Activated T-helper 17 cell treated with anti-CD3 and anti-CD28 coated beads, Interleukin-2, amount 50 U/mL, for 72 hours (primary cell): ENCODE measurements at regions not wholly inside any gene's neighbourhood (a gene's known extent, or its start where the extent isn't known, plus 50 kb on each side); places are given as distances from the start of the nearest gene placed in this dataset.

Experiments
- ATAC-seq: fragments of 150-1000 bp; cut with Tn5 transposase; replicated peaks from 2 replicates; pipeline ENCODE4 v1.10.0; 2021; ENCODE audit warnings: mild to moderate bottlenecking, moderate library complexity
- H3K27ac Mint-ChIP-seq: one replicate; pipeline ENCODE4 v1.8.0; 2022; ENCODE audit warnings: mixed read lengths
- H3K27me3 Mint-ChIP-seq: one replicate; pipeline ENCODE4 v1.8.0; 2022; ENCODE audit warnings: mixed read lengths
- H3K36me3 Mint-ChIP-seq: one replicate; pipeline ENCODE4 v1.8.0; 2022; ENCODE audit warnings: low read depth, mild to moderate bottlenecking, mixed read lengths
- H3K4me1 Mint-ChIP-seq: one replicate; pipeline ENCODE4 v1.8.0; 2022; ENCODE audit warnings: mixed read lengths
- H3K4me3 Mint-ChIP-seq: one replicate; pipeline ENCODE4 v1.8.0; 2022; ENCODE audit warnings: mild to moderate bottlenecking, mixed read lengths
- H3K9me3 Mint-ChIP-seq: one replicate; pipeline ENCODE4 v1.8.0; 2022; ENCODE audit warnings: mixed read lengths

GRCh38 chr12:39044754-39045153 is 139.4 kb upstream of the CPNE8 start:
- H3K4me3 Mint-ChIP-seq, result no peak overlapping the region
- H3K36me3 Mint-ChIP-seq, result no peaks in the 10 kb centered on the region
- no peak for ATAC-seq
- H3K27ac Mint-ChIP-seq, result no peak overlapping the region
- no peaks in the 10 kb centered on the region for H3K9me3 Mint-ChIP-seq
- H3K4me1 Mint-ChIP-seq, result no peaks in the 10 kb centered on the region
- H3K27me3 Mint-ChIP-seq, result peaks cover 5% of the 10 kb centered on the region

DNA sequence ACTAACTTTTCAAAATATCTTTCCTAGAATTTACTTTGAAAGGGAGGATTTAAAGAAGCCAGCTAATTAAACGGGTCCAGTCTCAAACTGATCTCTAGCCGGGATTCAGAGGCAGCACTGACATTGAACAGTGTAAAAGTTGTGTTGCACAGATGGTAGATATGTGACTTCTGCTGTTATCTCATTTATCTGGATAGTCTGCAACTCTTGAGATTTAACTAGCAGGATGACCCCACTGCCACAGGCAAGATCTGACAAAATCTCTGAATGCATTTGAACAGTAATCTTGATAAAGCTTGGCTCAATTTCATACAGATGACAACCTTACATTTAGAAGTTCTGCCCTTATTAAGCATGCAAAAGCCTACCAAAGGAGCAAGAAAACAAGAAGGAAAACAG is 138.0 kb upstream of the CPNE8 start:
- Mint-ChIP-seq H3K27ac (no peak overlapping the region), H3K9me3 (no peaks in the 10 kb centered on the region)

DNA sequence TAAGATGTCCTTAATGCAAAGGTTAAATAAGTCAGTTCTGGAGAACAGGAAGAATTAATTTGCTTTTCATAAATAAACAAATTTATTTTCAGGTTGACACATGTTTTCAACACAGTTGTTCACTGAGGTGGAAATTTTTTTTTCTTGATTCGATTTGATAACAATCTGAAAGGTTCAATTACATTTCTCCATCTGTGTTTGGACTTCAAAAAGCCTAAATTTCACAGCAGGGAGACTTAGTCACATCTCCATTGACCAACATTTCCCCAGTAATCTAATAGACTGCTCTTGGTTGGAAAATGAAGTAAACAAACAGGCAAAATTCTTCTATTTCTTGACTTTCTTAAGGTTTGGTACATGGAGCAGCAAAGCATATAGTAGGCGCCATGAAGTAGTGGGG is 134.9 kb upstream of the CPNE8 start:
- no peak overlapping the region for H3K4me3 Mint-ChIP-seq
- no peaks in the 10 kb centered on the region for H3K4me1 Mint-ChIP-seq
- ATAC-seq, result no peak
- no peaks in the 10 kb centered on the region for H3K36me3 Mint-ChIP-seq
- no peak overlapping the region for H3K27ac Mint-ChIP-seq
- H3K9me3 Mint-ChIP-seq, result no peaks in the 10 kb centered on the region
- H3K27me3 Mint-ChIP-seq, result peaks cover 5% of the 10 kb centered on the region

More for the DNA sequence above, 138.0 kb upstream of the CPNE8 start:
- Mint-ChIP-seq H3K4me3 (no peak overlapping the region), H3K4me1 (no peaks in the 10 kb centered on the region), H3K36me3 (no peaks in the 10 kb centered on the region), H3K27me3 (peaks cover 5% of the 10 kb centered on the region)
- ATAC-seq, result no peak

DNA sequence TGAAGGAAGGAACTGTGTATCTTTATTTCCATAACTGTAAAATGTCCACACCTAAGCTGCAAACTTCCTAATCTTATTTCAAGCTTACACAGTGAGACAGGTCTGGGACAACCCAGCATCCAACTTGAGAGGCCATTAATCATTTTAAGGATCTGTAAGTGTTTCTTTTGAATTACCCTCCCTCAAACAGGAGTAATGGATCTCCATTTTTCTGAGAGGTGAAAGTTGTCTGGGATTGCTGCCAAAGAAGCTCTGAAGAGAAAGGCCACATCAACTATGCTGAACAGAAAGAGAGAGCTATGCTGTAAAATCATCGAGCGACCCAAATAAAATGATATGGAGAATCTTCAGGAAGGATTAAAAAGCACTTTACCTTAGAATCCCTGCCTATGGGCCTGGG is 131.7 kb upstream of the CPNE8 start:
- ATAC-seq, result no peak

GRCh38 chr12:39036105-39036504 is 130.7 kb upstream of the CPNE8 start:
- ATAC-seq, result no peak
- Mint-ChIP-seq H3K27me3 (peaks cover 3% of the 10 kb centered on the region), H3K4me3 (no peak overlapping the region), H3K4me1 (no peaks in the 10 kb centered on the region), H3K36me3 (no peaks in the 10 kb centered on the region), H3K9me3 (no peaks in the 10 kb centered on the region), H3K27ac (no peak overlapping the region)

More for the DNA sequence above, 131.7 kb upstream of the CPNE8 start:
- H3K4me3 Mint-ChIP-seq, result no peak overlapping the region
- no peaks in the 10 kb centered on the region for H3K9me3 Mint-ChIP-seq
- H3K36me3 Mint-ChIP-seq, result no peaks in the 10 kb centered on the region
- H3K4me1 Mint-ChIP-seq, result no peaks in the 10 kb centered on the region
- peaks cover 5% of the 10 kb centered on the region for H3K27me3 Mint-ChIP-seq
- H3K27ac Mint-ChIP-seq, result no peak overlapping the region

GRCh38 chr12:39033782-39034181 is 128.4 kb upstream of the CPNE8 start:
- H3K4me3 Mint-ChIP-seq, result no peak overlapping the region
- no peaks in the 10 kb centered on the region for H3K9me3 Mint-ChIP-seq
- no peaks in the 10 kb centered on the region for H3K36me3 Mint-ChIP-seq
- no peak for ATAC-seq
- no peak overlapping the region for H3K27ac Mint-ChIP-seq
- no peaks in the 10 kb centered on the region for H3K4me1 Mint-ChIP-seq
- H3K27me3 Mint-ChIP-seq, result no peaks in the 10 kb centered on the region

DNA sequence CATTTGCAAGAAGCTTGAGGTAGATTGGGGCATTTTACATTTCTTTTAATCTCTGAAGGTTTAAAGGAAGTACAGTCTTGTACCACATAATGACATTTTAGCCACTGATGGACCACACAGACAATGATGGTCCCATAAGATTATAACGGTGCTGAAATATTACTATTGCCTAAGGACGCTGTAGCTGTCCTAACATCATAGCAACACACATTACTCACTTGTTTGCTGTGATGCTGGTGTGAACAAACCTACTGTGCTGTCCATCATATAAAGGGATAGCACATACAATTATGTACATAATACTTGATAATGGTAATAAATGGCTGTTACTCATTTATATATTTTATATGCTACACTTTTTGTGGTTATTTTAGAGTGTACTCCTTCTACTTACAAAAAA is 127.1 kb upstream of the CPNE8 start:
- no peaks in the 10 kb centered on the region for H3K27me3 Mint-ChIP-seq
- H3K4me1 Mint-ChIP-seq, result no peaks in the 10 kb centered on the region
- no peaks in the 10 kb centered on the region for H3K36me3 Mint-ChIP-seq

DNA sequence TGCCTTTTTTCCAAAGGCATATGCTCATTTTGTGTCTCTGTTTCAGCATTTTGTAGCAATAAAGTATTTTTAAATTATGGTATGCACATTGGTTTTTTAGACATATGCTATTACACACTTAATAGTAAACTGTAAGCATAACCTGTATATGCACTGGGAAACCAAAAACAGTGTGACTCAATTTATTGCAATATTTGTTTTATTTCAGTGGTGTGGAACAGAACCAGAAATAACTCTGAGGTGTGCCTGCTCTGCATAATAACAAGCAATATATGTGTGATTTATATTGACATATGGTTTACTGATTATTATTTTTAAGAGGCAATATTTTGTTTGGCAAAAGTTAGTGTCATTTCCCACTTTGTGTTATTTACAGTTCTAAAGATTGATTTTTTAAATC is 126.6 kb upstream of the CPNE8 start:
- no peak for ATAC-seq
- Mint-ChIP-seq H3K27ac (no peak overlapping the region), H3K4me3 (no peak overlapping the region), H3K36me3 (no peaks in the 10 kb centered on the region), H3K27me3 (no peaks in the 10 kb centered on the region), H3K4me1 (no peaks in the 10 kb centered on the region), H3K9me3 (no peaks in the 10 kb centered on the region)

More for the DNA sequence above, 127.1 kb upstream of the CPNE8 start:
- Mint-ChIP-seq H3K27ac (no peak overlapping the region), H3K4me3 (no peak overlapping the region), H3K9me3 (no peaks in the 10 kb centered on the region)
- no peak for ATAC-seq

GRCh38 chr12:39028382-39028781 is 123.0 kb upstream of the CPNE8 start:
- H3K9me3 Mint-ChIP-seq, result peaks cover 4% of the 10 kb centered on the region
- H3K27ac Mint-ChIP-seq, result no peak overlapping the region
- no peaks in the 10 kb centered on the region for H3K4me1 Mint-ChIP-seq
- no peaks in the 10 kb centered on the region for H3K36me3 Mint-ChIP-seq
- ATAC-seq, result no peak
- no peak overlapping the region for H3K4me3 Mint-ChIP-seq
- no peaks in the 10 kb centered on the region for H3K27me3 Mint-ChIP-seq

GRCh38 chr12:39012870-39013269 is 107.5 kb upstream of the CPNE8 start:
- no peak overlapping the region for H3K4me3 Mint-ChIP-seq
- no peak overlapping the region for H3K27ac Mint-ChIP-seq
- H3K4me1 Mint-ChIP-seq, result no peaks in the 10 kb centered on the region
- no peaks in the 10 kb centered on the region for H3K36me3 Mint-ChIP-seq
- no peaks in the 10 kb centered on the region for H3K9me3 Mint-ChIP-seq
- no peaks in the 10 kb centered on the region for H3K27me3 Mint-ChIP-seq
- ATAC-seq, result no peak

DNA sequence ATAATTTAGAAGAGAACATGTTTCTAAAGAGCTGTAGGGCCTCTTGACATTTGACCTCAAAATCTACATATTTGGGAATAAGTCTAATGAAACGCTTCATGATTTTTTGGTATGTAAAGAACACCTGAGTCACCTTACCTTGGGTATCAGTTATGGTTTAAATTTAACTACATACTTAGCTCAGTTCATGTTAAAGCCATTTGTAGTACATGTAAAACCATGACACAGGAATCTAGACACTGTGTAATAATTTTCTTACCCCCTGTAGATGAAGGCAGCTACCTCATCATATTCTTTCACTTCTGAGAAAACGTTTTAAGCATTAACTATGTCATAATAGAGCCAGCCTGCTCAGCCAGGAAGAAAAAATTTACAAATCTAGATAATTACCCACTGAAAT is 105.8 kb upstream of the CPNE8 start:
- H3K4me1 Mint-ChIP-seq, result no peaks in the 10 kb centered on the region
- no peak for ATAC-seq

DNA sequence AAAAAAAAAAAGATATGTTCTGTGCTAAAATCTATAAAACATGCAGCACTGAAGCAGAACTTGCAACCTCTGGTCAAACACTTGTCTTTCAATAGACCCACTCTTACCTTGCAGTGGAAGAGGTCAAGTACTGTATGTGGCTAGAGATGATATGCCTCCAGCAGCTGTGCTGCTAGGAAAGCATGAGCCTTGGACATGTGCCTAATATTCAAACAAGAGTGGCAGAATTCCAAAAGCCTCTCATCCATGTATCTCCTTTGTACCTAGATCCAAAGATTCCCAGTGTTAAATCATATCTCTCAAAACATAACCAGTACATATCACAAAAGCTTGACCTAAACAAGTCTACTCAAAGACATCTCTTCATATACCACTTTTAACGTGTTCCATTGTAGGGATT is 105.0 kb upstream of the CPNE8 start:
- ATAC-seq, result no peak
- no peaks in the 10 kb centered on the region for H3K4me1 Mint-ChIP-seq
- H3K27ac Mint-ChIP-seq, result no peak overlapping the region

More for the DNA sequence above, 105.8 kb upstream of the CPNE8 start:
- Mint-ChIP-seq H3K27ac (no peak overlapping the region), H3K9me3 (no peaks in the 10 kb centered on the region), H3K36me3 (no peaks in the 10 kb centered on the region), H3K27me3 (no peaks in the 10 kb centered on the region), H3K4me3 (no peak overlapping the region)

GRCh38 chr12:39007619-39008018 is 102.2 kb upstream of the CPNE8 start:
- H3K4me3 Mint-ChIP-seq, result no peak overlapping the region
- H3K27me3 Mint-ChIP-seq, result no peaks in the 10 kb centered on the region
- H3K4me1 Mint-ChIP-seq, result no peaks in the 10 kb centered on the region
- H3K9me3 Mint-ChIP-seq, result no peaks in the 10 kb centered on the region
- no peak for ATAC-seq
- H3K36me3 Mint-ChIP-seq, result no peaks in the 10 kb centered on the region
- no peak overlapping the region for H3K27ac Mint-ChIP-seq

More for the DNA sequence above, 105.0 kb upstream of the CPNE8 start:
- no peaks in the 10 kb centered on the region for H3K9me3 Mint-ChIP-seq
- no peaks in the 10 kb centered on the region for H3K27me3 Mint-ChIP-seq
- H3K36me3 Mint-ChIP-seq, result no peaks in the 10 kb centered on the region
- H3K4me3 Mint-ChIP-seq, result no peak overlapping the region

DNA sequence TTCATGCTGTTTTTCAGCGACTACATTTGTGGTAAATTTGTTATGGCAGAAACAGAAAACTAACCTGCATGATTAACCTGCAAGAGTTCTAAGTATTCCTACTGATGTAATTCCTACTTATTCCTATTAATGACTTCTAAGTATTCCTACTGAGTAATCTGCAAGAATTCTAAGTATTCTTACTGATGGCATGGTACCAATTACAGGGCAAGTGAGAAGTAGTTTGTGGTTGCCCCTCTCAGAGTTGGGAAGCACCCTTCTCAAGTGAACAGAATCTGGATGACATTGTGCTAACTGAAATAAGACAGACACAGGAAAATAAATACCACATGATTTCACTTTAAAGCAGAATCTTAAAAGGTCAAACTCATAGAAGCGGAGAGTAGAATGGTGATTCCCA is 100.9 kb upstream of the CPNE8 start:
- no peaks in the 10 kb centered on the region for H3K9me3 Mint-ChIP-seq
- H3K4me1 Mint-ChIP-seq, result no peaks in the 10 kb centered on the region
- H3K4me3 Mint-ChIP-seq, result no peak overlapping the region
- H3K36me3 Mint-ChIP-seq, result no peaks in the 10 kb centered on the region
- no peak for ATAC-seq
- H3K27me3 Mint-ChIP-seq, result no peaks in the 10 kb centered on the region
- no peak overlapping the region for H3K27ac Mint-ChIP-seq

DNA sequence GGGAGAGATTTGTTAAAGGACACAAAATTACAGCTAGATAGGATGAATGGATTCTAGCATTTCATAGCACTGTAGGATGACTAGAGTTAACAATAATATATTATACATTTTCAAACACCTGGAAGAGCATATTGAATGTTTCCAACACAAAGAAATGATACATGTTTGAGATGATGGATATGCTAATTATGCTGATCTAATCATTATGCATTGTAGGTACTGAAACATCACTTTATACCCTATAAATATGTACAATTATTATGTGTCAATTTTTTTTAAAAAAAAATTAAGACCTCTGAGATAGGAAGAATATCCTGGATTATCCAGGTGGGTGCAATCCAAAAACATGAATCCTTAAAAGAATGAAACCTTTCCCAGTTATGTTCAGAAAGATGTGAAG is 100.3 kb upstream of the CPNE8 start:
- H3K9me3 Mint-ChIP-seq, result no peaks in the 10 kb centered on the region
- H3K4me3 Mint-ChIP-seq, result no peak overlapping the region
- no peaks in the 10 kb centered on the region for H3K36me3 Mint-ChIP-seq
- no peak for ATAC-seq
- no peaks in the 10 kb centered on the region for H3K4me1 Mint-ChIP-seq
- H3K27me3 Mint-ChIP-seq, result no peaks in the 10 kb centered on the region
- no peak overlapping the region for H3K27ac Mint-ChIP-seq

DNA sequence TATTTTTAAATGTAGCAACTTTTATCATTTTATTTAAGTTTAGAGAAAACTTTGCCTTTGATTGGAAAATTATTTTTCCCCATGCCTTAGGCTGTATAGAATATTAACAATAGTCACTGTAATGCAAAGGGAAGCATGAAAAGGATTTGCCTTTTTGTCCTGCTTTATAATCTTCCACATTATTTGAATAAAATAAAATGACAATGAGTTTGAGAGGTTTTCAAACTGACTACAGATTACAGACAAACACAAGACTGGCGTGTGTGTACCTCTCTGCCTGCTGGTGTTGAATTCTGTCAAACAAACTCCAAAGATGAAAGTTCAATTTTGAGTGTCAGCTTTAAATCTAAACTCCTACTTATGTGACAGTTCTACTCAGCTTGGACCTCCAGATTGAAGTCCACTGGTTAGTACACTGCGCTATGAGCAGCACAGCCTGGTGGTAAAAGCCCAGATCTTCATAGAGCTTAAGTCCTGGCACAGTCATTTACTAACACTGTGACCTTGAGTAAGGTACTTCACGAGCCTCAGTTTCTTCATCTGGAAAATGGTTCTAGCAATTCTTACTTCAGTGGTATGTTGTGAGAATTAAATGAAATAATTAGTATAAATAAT is 98.3 kb upstream of the CPNE8 start:
- Mint-ChIP-seq H3K4me1 (no peaks in the 10 kb centered on the region), H3K27me3 (no peaks in the 10 kb centered on the region), H3K36me3 (no peaks in the 10 kb centered on the region), H3K27ac (no peak overlapping the region), H3K9me3 (no peaks in the 10 kb centered on the region), H3K4me3 (no peak overlapping the region)
- ATAC-seq, result no peak
